Stomach (tissue), 4 donors: ENCODE measurements at regions not wholly inside any gene's neighbourhood (a gene's known extent, or its start where the extent isn't known, plus 50 kb on each side); places are given as distances from the start of the nearest gene placed in this dataset.

Experiments
- EP300 ChIP-seq: sonication (generic); formaldehyde crosslinking; IDR thresholded peaks from one replicate; pipeline ENCODE4 v1.6.1; 2017; ENCODE audit warnings: antibody characterized with exemption
- POLR2A ChIP-seq, 4 donors: fragments of 450-650 bp; IDR thresholded peaks; one replicate each; pipeline ENCODE4 v1.6.1; 2016; ENCODE audit warnings: antibody characterized with exemption in 4 of 4, control low read depth in 2 of 4, mild to moderate bottlenecking in 1 of 4, moderate library complexity in 1 of 4
- POLR2AphosphoS5 ChIP-seq, 3 donors: sonication (generic); formaldehyde crosslinking; IDR thresholded peaks; one replicate each; pipeline ENCODE4 v1.6.1; 2016; ENCODE audit warnings: antibody characterized with exemption in 3 of 3
- TF ChIP-seq, protein P1 (sequence below), 7 experiments: fragments of 450-650 bp in 4 of 7; fragments of 200-600 bp in 3 of 7; sonication (generic) in 3 of 7; IDR thresholded peaks; one replicate each; pipeline ENCODE4 v1.5.1; 2016 to 2019; ENCODE audit warnings: antibody characterized with exemption in 7 of 7, control low read depth in 2 of 7, mild to moderate bottlenecking in 1 of 7

DNA sequence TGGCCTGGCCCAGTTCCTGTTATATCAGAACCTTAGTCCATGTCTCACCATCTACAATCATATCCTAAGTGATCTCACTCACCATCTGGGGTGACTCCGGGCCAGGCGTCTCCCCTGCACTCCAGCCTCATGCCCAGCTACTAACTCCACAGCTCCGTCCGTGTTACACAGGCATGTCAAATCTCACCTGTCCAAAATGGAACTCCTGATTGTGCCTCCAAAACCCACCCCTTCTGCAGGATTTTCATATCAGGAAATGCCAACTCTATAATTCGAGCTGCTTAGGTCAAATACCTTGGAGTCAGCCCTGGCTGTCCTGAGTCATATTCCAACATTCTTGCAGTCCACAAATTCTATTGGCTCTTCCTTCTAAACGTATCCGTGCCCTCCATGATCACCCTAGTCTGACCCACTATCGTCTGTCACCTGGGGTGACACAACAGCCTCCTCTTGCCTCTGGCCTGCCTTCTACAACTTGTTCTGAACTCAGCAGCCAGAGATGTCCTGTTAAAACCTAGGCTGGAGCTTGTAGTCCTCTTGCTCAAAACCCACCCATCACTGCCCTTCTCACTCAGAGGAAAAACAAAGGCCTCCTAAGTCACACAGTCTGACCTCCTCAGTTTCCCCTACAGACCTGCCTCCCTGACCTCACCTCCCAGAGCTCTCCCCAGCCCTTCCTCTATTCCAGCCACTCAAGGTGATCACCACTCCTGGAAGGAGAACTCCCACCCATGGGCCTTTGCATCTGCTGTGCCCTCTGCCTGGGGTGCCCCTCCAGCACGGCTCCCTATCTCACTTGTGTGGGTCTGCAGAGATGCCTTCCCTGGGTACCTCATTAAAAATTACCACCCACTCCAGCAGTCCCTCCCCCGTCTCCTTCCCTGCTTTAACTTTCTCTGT, 85.3 kb upstream of the SIRPA start:
- no peak for TF ChIP-seq POLR2A (IDR thresholded peaks at IDR 0.05)
- TF ChIP-seq, protein P1, sequence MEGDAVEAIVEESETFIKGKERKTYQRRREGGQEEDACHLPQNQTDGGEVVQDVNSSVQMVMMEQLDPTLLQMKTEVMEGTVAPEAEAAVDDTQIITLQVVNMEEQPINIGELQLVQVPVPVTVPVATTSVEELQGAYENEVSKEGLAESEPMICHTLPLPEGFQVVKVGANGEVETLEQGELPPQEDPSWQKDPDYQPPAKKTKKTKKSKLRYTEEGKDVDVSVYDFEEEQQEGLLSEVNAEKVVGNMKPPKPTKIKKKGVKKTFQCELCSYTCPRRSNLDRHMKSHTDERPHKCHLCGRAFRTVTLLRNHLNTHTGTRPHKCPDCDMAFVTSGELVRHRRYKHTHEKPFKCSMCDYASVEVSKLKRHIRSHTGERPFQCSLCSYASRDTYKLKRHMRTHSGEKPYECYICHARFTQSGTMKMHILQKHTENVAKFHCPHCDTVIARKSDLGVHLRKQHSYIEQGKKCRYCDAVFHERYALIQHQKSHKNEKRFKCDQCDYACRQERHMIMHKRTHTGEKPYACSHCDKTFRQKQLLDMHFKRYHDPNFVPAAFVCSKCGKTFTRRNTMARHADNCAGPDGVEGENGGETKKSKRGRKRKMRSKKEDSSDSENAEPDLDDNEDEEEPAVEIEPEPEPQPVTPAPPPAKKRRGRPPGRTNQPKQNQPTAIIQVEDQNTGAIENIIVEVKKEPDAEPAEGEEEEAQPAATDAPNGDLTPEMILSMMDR (IDR thresholded peaks at IDR 0.05): no peak
- no peak for TF ChIP-seq POLR2AphosphoS5 (IDR thresholded peaks at IDR 0.05)
- no peak for TF ChIP-seq EP300
